Skeletal muscle cell (primary cell): ENCODE measurements at regions not wholly inside any gene's neighbourhood (a gene's known extent, or its start where the extent isn't known, plus 50 kb on each side); places are given as distances from the start of the nearest gene placed in this dataset.

Experiments used
- DNase-seq: peaks from one replicate; pipeline ENCODE4 v3.0.0-alpha.2; 2010; ENCODE audit warnings: low read depth
- H3K4me3 ChIP-seq: 2 replicates; pipeline ENCODE4 v1.5.1; 2011; ENCODE audit warnings: low read depth, mild to moderate bottlenecking, control low read depth, low read length, moderate library complexity

GRCh38 chr6:21898107-21898796, 304.7 kb downstream of the SOX4 start:
- DNase-seq: no peak
- H3K4me3 ChIP-seq: no peak overlapping the region

GRCh38 chr6:21899708-21900107, 306.2 kb downstream of the SOX4 start:
- H3K4me3 ChIP-seq: no peak overlapping the region
- DNase-seq: no peak

GRCh38 chr6:21900730-21901129, 307.2 kb downstream of the SOX4 start:
- no peak for DNase-seq
- no peak overlapping the region for H3K4me3 ChIP-seq

DNA sequence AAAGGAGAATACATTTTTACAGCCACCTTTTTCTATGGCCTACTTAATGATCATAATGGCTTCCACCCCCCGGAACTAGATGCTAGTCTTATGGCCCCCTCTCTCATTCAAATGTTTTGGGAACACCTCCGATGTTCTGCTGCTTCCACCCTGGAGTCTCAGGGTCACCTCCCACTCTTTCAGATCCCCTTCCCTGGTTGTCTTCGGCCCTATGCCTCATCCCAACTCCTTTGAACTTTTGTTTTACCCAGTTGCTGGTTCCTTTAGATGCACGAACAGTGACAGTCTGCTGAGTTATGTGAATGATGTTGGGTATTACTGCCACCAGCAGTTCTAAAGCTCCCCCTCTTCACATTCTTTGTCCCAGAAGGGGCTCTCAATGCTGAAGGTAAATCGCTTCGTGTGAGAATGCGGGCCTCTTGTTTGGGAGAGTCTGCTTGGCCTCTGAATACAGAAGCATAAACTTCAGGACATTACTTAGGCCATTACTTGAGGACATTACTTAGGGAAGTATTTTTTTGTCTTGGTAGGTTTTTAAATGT, 309.1 kb downstream of the SOX4 start:
- DNase-seq: no peak
- no peak overlapping the region for H3K4me3 ChIP-seq

DNA sequence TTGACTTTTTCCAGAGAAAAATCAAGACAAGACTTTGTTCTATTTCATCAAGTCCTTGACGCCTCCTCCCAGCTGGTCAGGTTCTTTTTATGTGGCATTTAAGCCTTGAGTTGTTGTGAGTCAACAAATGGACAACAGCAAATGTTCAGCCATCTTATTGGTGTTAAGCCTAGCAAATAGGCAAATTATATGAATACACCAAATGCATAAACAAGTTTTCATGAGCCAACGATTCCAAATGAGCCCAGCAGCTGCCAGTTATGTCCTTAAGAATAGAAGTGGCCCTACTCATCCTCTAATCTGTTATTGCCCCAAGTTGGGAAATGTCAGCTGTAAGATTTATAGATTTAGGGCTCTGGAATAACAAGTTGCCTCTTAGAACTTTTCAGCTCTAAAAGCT, 312.0 kb downstream of the SOX4 start:
- DNase-seq: no peak
- no peak overlapping the region for H3K4me3 ChIP-seq

- DNase-seq: no peak
- no peak overlapping the region for H3K4me3 ChIP-seq
Measured at GRCh38 chr6:21906826-21907225, 313.3 kb downstream of the SOX4 start.

- no peak for DNase-seq
Measured at GRCh38 chr6:21907291-21907690, 313.7 kb downstream of the SOX4 start.

DNA sequence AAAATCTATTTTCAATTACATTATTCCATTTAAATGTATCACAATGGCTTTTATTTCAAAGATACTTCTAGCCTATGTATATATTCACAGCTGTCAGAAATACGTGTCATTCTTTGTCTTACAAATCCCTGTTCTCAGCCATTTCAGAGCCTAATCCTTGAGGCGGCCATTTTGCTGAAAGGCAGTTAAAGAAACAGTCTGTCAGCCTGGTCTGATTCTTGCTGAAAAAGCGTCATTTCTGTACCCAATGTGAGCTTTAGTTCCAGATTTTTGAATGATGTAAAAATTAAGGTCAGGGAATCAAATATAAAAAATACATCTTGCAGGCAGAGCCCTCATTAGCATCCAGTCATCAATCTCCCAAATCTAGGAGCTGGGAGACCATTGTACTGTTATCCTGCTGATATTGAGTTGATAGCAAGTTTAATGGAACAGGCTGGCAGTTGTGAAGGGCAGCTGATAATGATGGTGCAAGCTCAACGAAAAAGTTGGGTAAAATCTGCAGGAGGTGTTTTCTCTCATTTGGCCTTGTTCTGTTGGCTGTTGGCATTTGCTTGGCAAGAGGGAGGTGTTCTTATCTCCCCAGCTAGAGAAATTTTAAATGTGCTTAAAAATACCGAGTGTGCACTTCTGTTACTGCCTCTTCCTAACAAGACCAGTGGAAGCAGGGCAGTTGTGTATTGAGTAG, 314.8 kb downstream of the SOX4 start:
- H3K4me3 ChIP-seq: no peak overlapping the region
- DNase-seq: no peak

More at GRCh38 chr6:21907291-21907690, 313.7 kb downstream of the SOX4 start:
- no peak overlapping the region for H3K4me3 ChIP-seq

DNA sequence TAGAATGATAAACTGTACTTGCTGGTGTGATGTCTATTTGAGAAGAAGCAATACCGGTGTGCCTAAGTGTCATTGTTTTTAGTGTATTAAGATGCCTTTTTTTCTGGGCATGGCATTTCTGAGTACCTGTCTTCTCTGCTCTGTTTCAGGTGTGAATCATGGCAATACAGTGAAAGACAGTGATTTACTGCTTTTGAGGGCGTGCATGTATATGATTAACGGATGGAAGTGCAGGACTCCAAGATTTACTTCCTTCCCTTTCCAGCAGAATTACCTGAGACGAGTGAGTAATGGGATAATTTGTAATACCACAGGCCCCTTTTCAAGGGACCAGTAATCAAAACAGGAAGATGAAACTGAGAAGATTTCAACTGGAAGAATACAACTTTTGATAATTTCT, 315.8 kb downstream of the SOX4 start:
- no peak overlapping the region for H3K4me3 ChIP-seq
- DNase-seq: no peak

DNA sequence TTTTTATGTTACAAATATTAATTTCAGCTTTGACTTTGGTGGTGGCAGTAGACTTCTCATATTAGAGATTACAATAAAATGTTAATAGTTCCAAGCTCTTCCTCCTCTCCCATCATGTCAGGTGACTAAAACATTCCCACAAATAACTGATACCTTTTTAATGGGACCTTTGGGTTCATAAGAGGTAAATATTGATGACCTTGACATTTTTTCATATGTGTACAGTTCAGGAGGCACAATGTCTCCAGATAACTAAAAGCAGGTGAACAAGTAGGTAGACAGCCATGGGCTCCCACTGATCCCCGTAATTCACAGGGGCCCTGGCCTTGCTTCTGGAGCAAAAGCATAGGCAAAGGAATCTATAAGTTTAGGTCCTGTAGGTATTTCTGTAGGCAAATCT, 317.7 kb downstream of the SOX4 start:
- no peak overlapping the region for H3K4me3 ChIP-seq
- no peak for DNase-seq

DNA sequence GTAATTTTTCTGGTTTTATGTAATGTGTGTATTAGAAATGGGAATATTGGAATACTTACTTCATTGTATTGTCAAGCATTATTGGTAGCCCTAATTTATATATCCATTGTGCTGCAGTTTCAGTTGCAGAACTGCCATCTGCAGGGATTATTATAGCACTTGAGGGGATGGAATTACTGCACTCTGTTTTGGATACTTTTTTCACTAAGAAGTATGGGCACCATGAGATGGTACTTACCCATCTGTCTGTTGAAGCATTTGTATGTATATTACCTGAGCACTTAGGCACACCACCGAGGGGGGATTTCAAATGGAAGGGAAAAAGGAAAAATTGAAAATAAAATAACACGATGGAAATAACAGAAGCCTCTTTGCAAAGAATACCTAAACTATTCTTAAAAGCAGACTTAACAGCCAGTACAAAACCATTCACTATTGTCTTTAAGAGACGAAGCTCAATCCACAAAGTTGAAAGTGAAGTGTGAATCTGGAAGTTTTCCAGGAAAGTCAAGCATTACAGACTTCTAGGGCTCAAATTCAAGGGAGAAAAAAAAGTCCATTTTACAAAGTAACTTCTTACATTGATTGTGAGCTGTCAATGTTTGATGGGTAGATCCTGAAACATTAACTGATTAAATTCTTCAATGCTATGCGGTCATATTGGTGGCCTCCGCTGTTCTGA, 318.7 kb downstream of the SOX4 start:
- H3K4me3 ChIP-seq: no peak overlapping the region
- no peak for DNase-seq

DNA sequence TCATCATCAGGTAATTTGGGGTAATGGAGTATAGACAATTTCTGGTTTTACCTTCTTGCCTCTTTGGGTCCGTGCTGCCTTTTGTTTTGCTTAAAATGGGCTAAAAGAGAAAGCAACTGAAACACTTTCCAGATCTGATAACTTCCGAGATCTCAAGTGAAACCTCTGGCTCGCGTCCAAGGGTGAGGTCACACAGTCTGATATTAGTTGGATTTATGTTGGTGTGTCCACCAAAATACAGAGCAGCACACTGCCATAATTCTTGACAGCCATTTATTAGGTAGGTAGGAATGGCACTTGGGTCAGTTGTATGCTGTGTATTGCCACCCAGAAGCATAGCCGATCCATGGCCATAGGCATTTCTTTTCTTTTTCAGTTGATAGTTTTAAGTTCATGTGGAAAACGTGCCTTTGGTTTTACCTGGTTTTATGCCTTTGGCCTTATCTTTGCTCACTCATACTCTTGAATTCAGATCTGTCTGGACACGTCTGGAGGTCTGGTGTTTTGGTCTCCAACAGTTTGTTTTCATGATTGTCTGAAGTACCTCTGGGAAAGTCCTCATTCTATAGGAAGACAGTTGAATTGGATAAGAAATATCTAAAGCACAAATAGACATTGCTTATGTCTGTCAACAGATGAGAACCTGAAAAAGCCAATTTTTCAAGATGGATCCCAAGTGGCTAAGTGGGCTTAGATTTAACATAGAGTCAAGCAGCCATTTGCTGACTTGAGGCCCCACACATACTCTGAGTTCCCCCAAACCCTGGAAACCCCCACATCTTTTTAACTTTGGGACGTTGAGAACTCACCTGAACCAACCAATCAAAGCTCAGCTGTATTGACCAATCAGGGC, 320.8 kb downstream of the SOX4 start:
- no peak for DNase-seq
- no peak overlapping the region for H3K4me3 ChIP-seq

DNA sequence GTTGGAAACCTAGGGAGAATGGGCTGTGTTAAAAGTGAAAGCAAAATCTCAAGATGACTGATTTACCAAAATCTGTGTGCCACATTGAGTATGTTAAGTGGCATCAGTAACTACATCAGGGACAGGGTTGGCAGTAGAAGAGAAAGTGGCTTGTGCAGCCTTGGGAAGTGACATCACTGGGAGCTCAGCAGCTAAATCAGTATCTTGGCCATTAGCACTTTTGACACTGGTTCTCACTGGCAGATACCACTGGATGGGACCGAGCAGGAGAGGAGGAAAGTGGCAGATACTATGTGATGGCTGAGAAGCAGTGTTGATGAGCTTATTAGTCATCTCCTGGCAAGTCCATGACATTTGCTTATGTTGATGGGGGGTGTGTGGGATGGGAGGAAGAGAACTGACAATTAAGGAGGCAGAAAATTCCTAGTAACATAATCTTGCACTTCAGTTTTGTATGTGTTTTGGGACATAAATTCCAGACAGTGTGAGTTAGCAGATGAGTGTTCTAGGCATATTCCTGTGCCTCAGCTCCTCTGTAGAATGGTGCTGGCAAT, 322.2 kb downstream of the SOX4 start:
- no peak for DNase-seq
- H3K4me3 ChIP-seq: no peak overlapping the region

- DNase-seq: no peak
- H3K4me3 ChIP-seq: no peak overlapping the region
Measured at GRCh38 chr6:21918041-21918440, 324.5 kb downstream of the SOX4 start.

GRCh38 chr6:21918666-21919065, 325.1 kb downstream of the SOX4 start:
- no peak overlapping the region for H3K4me3 ChIP-seq
- no peak for DNase-seq

DNA sequence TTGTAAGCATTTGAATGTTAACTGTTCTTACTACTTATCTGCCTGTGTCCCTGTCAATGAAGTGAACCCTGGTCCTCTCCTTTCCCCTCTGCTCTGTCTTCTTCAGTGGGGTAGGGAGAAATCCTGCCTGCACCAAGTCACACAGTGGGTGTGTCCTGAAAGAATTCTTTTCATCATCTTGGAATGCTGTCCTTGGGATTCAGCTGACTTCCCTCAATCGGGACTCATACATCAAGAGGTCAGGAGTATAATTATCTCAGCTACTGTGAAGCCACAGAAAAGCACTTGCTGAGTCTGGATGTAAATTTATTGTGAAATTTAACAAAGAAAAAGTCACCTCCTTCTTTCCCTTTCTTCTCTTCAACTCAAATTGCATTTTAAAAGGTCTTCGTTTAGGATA, 328.5 kb downstream of the SOX4 start:
- DNase-seq: no peak
- no peak overlapping the region for H3K4me3 ChIP-seq

GRCh38 chr6:21924002-21924401, 330.5 kb downstream of the SOX4 start:
- H3K4me3 ChIP-seq: no peak overlapping the region
- DNase-seq: no peak

DNA sequence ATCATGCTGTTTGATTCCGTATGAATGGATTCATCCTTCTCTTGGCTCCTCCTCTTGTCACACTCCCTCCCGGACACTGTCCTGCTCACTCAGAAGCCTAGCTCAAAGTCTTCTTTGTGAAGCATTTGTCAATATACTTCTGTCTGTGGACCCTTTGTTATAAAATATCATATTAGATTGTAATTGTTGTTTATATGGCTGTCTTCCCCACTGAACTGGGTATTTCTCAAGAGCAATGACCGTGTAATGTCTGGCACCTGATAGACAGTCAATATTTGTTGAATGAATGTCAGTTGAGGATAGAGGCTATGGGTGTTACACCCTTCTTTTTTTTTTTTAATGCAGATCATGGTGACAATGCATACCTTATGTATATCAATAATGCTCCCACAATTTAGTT, 335.3 kb downstream of the SOX4 start:
- no peak for DNase-seq
- H3K4me3 ChIP-seq: no peak overlapping the region

GRCh38 chr6:21931641-21932335, 338.2 kb downstream of the SOX4 start:
- no peak overlapping the region for H3K4me3 ChIP-seq
- DNase-seq: no peak
